Colonic mucosa (tissue), 4 donors: ENCODE measurements at regions not wholly inside any gene's neighbourhood (a gene's known extent, or its start where the extent isn't known, plus 50 kb on each side); places are given as distances from the start of the nearest gene placed in this dataset.
"Not testable (repeated sequence)": the region's sequence is repeated elsewhere in the genome, so short reads cannot be mapped to it uniquely, and the experiment has no call there.

ENCODE experiments used
- DNase-seq: peaks from one replicate; pipeline ENCODE4 v3.0.0-alpha.2; 2020
- H3K27ac ChIP-seq: fragments of 200-600 bp; one replicate; pipeline ENCODE4 v1.8.0; 2021
- H3K27me3 ChIP-seq: fragments of 200-600 bp; one replicate; pipeline ENCODE4 v1.8.0; 2021
- H3K36me3 ChIP-seq: fragments of 200-600 bp; one replicate; pipeline ENCODE4 v1.8.0; 2021
- H3K4me1 ChIP-seq: fragments of 200-600 bp; one replicate; pipeline ENCODE4 v1.8.0; 2021; ENCODE audit warnings: mild to moderate bottlenecking
- H3K4me3 ChIP-seq: fragments of 200-600 bp; one replicate; pipeline ENCODE4 v1.8.0; 2021
- H3K9ac ChIP-seq, 2 donors: one replicate each; pipeline ENCODE4 v1.7.0; 2013; ENCODE audit warnings: control low read depth in 2 of 2, low read depth in 2 of 2, low read length in 2 of 2
- H3K9me3 ChIP-seq: fragments of 200-600 bp; one replicate; pipeline ENCODE4 v1.8.0; 2021
- CTCF ChIP-seq: fragments of 200-600 bp; IDR thresholded peaks from one replicate; pipeline ENCODE4 v1.8.0; 2022; ENCODE audit warnings: antibody characterized with exemption, mild to moderate bottlenecking
- intact Hi-C: fragments of 100-400 bp; cut with DNase I; formaldehyde crosslinking; loops from one replicate; pipeline ENCODE4 v1.14.1; 2022
- donor health status: healthy.
- donor health status: DM: no; HTN: no; CAD: no.
- donor health status: DM: no; HTN: no; CAD: no.

- intact Hi-C loops: no loop called here
- no peak overlapping the region for H3K4me3 ChIP-seq
- no peak overlapping the region for H3K27ac ChIP-seq
- no peaks in the 10 kb centered on the region for H3K36me3 ChIP-seq
- no peaks in the 10 kb centered on the region for H3K27me3 ChIP-seq
- no peaks in the 10 kb centered on the region for H3K4me1 ChIP-seq
- H3K9ac ChIP-seq: no peak overlapping the region
- H3K9me3 ChIP-seq: no peaks in the 10 kb centered on the region
- no peak for TF ChIP-seq CTCF
- DNase-seq: no peak
Measured at GRCh38 chr10:65234261-65234660, 1691.6 kb upstream of the LRRTM3 start.

- no peaks in the 10 kb centered on the region for H3K4me1 ChIP-seq
- DNase-seq: no peak
- no peaks in the 10 kb centered on the region for H3K9me3 ChIP-seq
- H3K4me3 ChIP-seq: no peak overlapping the region
- H3K36me3 ChIP-seq: no peaks in the 10 kb centered on the region
- H3K27me3 ChIP-seq: no peaks in the 10 kb centered on the region
- no peak overlapping the region for H3K9ac ChIP-seq
- intact Hi-C loops: no loop called here
- no peak overlapping the region for H3K27ac ChIP-seq
- TF ChIP-seq CTCF: no peak
Measured at GRCh38 chr10:65235266-65235665, 1690.6 kb upstream of the LRRTM3 start.

GRCh38 chr10:65235846-65236245 lies 1690.0 kb upstream of the LRRTM3 start:
- intact Hi-C loops: no loop called here
- no peak for TF ChIP-seq CTCF
- no peaks in the 10 kb centered on the region for H3K36me3 ChIP-seq
- no peak overlapping the region for H3K9ac ChIP-seq
- H3K4me3 ChIP-seq: no peak overlapping the region
- H3K27me3 ChIP-seq: no peaks in the 10 kb centered on the region
- H3K9me3 ChIP-seq: no peaks in the 10 kb centered on the region
- H3K27ac ChIP-seq: no peak overlapping the region
- DNase-seq: no peak
- no peaks in the 10 kb centered on the region for H3K4me1 ChIP-seq

- no peaks in the 10 kb centered on the region for H3K36me3 ChIP-seq
Measured at GRCh38 chr10:65265451-65265954, 1660.3 kb upstream of the LRRTM3 start.

DNA sequence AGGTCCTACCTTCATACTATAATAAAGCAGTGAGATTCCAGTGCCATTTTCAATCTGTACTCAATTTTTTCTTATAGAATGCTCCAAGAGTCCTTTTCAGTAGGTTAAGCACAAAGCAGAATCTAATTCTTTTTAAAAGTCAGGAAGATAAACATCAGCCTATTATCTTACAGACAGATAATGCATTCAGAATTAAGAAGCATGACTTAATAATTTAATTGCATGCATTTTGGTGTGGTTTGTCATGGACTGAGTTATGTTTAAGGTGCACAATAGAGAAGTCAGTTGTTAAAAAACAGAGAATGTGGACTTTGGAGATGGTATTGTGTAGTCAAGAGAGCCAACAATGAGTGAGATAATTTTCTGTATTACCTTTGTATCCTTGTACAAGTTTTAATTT lies 1656.3 kb upstream of the LRRTM3 start:
- intact Hi-C loops, H3K27me3 ChIP-seq, DNase-seq, H3K27ac ChIP-seq, H3K9me3 ChIP-seq, H3K4me3 ChIP-seq, H3K36me3 ChIP-seq, H3K9ac ChIP-seq, H3K4me1 ChIP-seq: not testable (repeated sequence)

More at GRCh38 chr10:65265451-65265954, 1660.3 kb upstream of the LRRTM3 start:
- no peak for DNase-seq
- no peak overlapping the region for H3K4me3 ChIP-seq
- no peak overlapping the region for H3K27ac ChIP-seq
- H3K27me3 ChIP-seq: no peaks in the 10 kb centered on the region
- no peaks in the 10 kb centered on the region for H3K9me3 ChIP-seq
- H3K4me1 ChIP-seq: no peaks in the 10 kb centered on the region
- TF ChIP-seq CTCF: no peak
- H3K9ac ChIP-seq: no peak overlapping the region
- intact Hi-C loops: no loop called here

- no peak overlapping the region for H3K27ac ChIP-seq
- no peak for TF ChIP-seq CTCF
- no peak for DNase-seq
- no peak overlapping the region for H3K9ac ChIP-seq
- H3K4me1 ChIP-seq: no peaks in the 10 kb centered on the region
- H3K4me3 ChIP-seq: no peak overlapping the region
- no peaks in the 10 kb centered on the region for H3K27me3 ChIP-seq
- no peaks in the 10 kb centered on the region for H3K36me3 ChIP-seq
- H3K9me3 ChIP-seq: no peaks in the 10 kb centered on the region
- intact Hi-C loops: no loop called here
Measured at GRCh38 chr10:65270969-65271368, 1654.9 kb upstream of the LRRTM3 start.
